ENCODE measurements at regions not wholly inside any gene's neighbourhood (a gene's known extent, or its start where the extent isn't known, plus 50 kb on each side); places are given as distances from the start of the nearest gene placed in this dataset.

- TF ChIP-seq POLR2A (IDR thresholded peaks at IDR 0.05) (no peak), CTCF (IDR thresholded peaks at IDR 0.05) (no peak)
These were observed 512.9 kb downstream of the MCTP2 start for GRCh38 chr15:94744080-94744793.

Measured in body of pancreas (tissue), 4 donors.